H1 (cell line): ENCODE measurements at regions not wholly inside any gene's neighbourhood (a gene's known extent, or its start where the extent isn't known, plus 50 kb on each side); places are given as distances from the start of the nearest gene placed in this dataset.

ENCODE experiments used
- CBX8 ChIP-seq: fragments of 300-800, 300-1000 bp; sonication (generic); IDR thresholded peaks from 2 replicates; pipeline ENCODE4 v1.7.1; 2016; ENCODE audit warnings: low read depth, low read length, borderline replicate concordance
- CHD1 ChIP-seq: IDR thresholded peaks from 2 replicates; pipeline ENCODE4 v1.6.1; 2012; ENCODE audit warnings: low read depth, low read length, improper control_type of control experiment
- RAD21 ChIP-seq, 2 experiments: IDR thresholded peaks in 1 of 2; conservative IDR thresholded peaks in 1 of 2; 2 replicates each; pipeline ENCODE4 v1.6.1; 2011; ENCODE audit warnings: low read depth in 2 of 2, low read length in 2 of 2, improper control_type of control experiment in 1 of 2, inconsistent platforms in 1 of 2, mild to moderate bottlenecking in 1 of 2, moderate library complexity in 1 of 2
- SIN3A ChIP-seq, 2 experiments: IDR thresholded peaks in 1 of 2; conservative IDR thresholded peaks in 1 of 2; 2 replicates each; pipeline ENCODE4 v1.6.1; 2011 to 2012; ENCODE audit warnings: low read length in 2 of 2, improper control_type of control experiment in 1 of 2, low read depth in 1 of 2, mild to moderate bottlenecking in 1 of 2
- TAF1 ChIP-seq: IDR thresholded peaks from 2 replicates; pipeline ENCODE4 v1.6.1; 2011; ENCODE audit warnings: mild to moderate bottlenecking, low read depth, low read length

GRCh38 chr12:97628962-97629361 lies 166.4 kb downstream of the RMST start (continued):
- TF ChIP-seq RAD21 (IDR thresholded peaks at IDR 0.05 in 1 of 2, conservative IDR thresholded peaks at IDR 0.05 in 1 of 2; ENCODE audit: low read depth in 2 of 2, low read length in 2 of 2) (no peak), SIN3A (conservative IDR thresholded peaks at IDR 0.05 in 1 of 2, IDR thresholded peaks at IDR 0.05 in 1 of 2; ENCODE audit: low read depth in 1 of 2, low read length in 2 of 2) (no peak), TAF1 (no peak), CBX8 (no peak), CHD1 (no peak)
